Lung microvascular endothelial cell (primary cell): ENCODE measurements at regions not wholly inside any gene's neighbourhood (a gene's known extent, or its start where the extent isn't known, plus 50 kb on each side); places are given as distances from the start of the nearest gene placed in this dataset.
"Not testable (repeated sequence)": the region's sequence is repeated elsewhere in the genome, so short reads cannot be mapped to it uniquely, and the experiment has no call there.

Experiments
- DNase-seq, 2 donors: peaks; one replicate each; pipeline versions ENCODE4 v3.0.0 to v3.0.0-alpha.2; 2010; ENCODE audit warnings: low read depth in 2 of 2

GRCh38 chr2:136288249-136288648, 170.3 kb upstream of the CXCR4 start:
- DNase-seq: no peak

- DNase-seq: no peak
These were observed 168.5 kb upstream of the CXCR4 start for GRCh38 chr2:136286423-136286822.

- DNase-seq: no peak
These were observed 166.5 kb upstream of the CXCR4 start for GRCh38 chr2:136284226-136285119.

- no peak for DNase-seq
These were observed 164.3 kb upstream of the CXCR4 start for GRCh38 chr2:136282251-136282650.

GRCh38 chr2:136281281-136282114, 163.5 kb upstream of the CXCR4 start:
- no peak for DNase-seq

GRCh38 chr2:136266346-136266745, 148.4 kb upstream of the CXCR4 start:
- not testable (repeated sequence) for DNase-seq

GRCh38 chr2:136259551-136259950, 141.6 kb upstream of the CXCR4 start:
- no peak for DNase-seq

GRCh38 chr2:136257893-136258292, 139.9 kb upstream of the CXCR4 start:
- DNase-seq: no peak

- DNase-seq: no peak
These were observed 137.9 kb upstream of the CXCR4 start for GRCh38 chr2:136255648-136256461.

GRCh38 chr2:136255127-136255526, 137.2 kb upstream of the CXCR4 start:
- no peak for DNase-seq

- DNase-seq: no peak
These were observed 136.7 kb upstream of the CXCR4 start for GRCh38 chr2:136254681-136255080.

GRCh38 chr2:136253288-136254004, 135.5 kb upstream of the CXCR4 start:
- DNase-seq: no peak

- peak in 1 of 2 donors; percentile 28 for DNase-seq
These were observed 134.1 kb upstream of the CXCR4 start for GRCh38 chr2:136251885-136252585.

GRCh38 chr2:136251197-136251884, 133.4 kb upstream of the CXCR4 start:
- no peak for DNase-seq

GRCh38 chr2:136250131-136250530, 132.2 kb upstream of the CXCR4 start:
- peak in 1 of 2 donors; percentile 26 for DNase-seq

GRCh38 chr2:136248907-136249306, 131.0 kb upstream of the CXCR4 start:
- no peak for DNase-seq

- DNase-seq: peak; percentile 19 to 84
These were observed 130.3 kb upstream of the CXCR4 start for GRCh38 chr2:136248242-136248641.

- DNase-seq: peak in 1 of 2 donors; percentile 28
These were observed 129.4 kb upstream of the CXCR4 start for GRCh38 chr2:136247204-136247950.

GRCh38 chr2:136246086-136246669, 128.2 kb upstream of the CXCR4 start:
- peak; percentile 40 to 76 for DNase-seq
